Panc1 (cell line): ENCODE measurements at regions not wholly inside any gene's neighbourhood (a gene's known extent, or its start where the extent isn't known, plus 50 kb on each side); places are given as distances from the start of the nearest gene placed in this dataset.

Source experiments
- CTCF ChIP-seq: fragments of 450-650 bp; IDR thresholded peaks from 2 replicates; pipeline ENCODE4 v1.5.1; 2017; ENCODE audit warnings: mild to moderate bottlenecking
- POLR2AphosphoS5 ChIP-seq: IDR thresholded peaks from 2 replicates; pipeline ENCODE4 v1.6.1; 2012; ENCODE audit warnings: mild to moderate bottlenecking, low read depth, low read length, moderate library complexity

- TF ChIP-seq CTCF (no peak), POLR2AphosphoS5 (no peak)
Measured at GRCh38 chr18:44079606-44080005, 601.1 kb upstream of the SETBP1 start.
